OCI-LY7 (cell line): ENCODE measurements at regions not wholly inside any gene's neighbourhood (a gene's known extent, or its start where the extent isn't known, plus 50 kb on each side); places are given as distances from the start of the nearest gene placed in this dataset.

ENCODE experiments used
- BruUV-seq: library from RNA; stranded (reverse); fragments of 400-500 nt; replicated peaks from 2 replicates; lab custom pipeline; 2021; lab: Mats Ljungman, UMichigan
- CTCF ChIA-PET: fragments of 300-600 bp; sonication (Branson Sonifier 250); formaldehyde crosslinking; loops from one replicate; lab custom pipeline; 2022; ENCODE audit warnings: antibody characterized with exemption; ENCODE audit not compliant: unreplicated experiment; lab: Charles Lee
- POLR2A ChIA-PET: fragments of 300-600 bp; sonication (Branson Sonifier 250); formaldehyde crosslinking; loops from one replicate; lab custom pipeline; 2022; ENCODE audit warnings: antibody characterized with exemption; lab: Charles Lee
- DNase-seq: peaks from one replicate; pipeline ENCODE4 v3.0.0-alpha.2; 2015; ENCODE audit warnings: low spot score
- H2AFZ ChIP-seq: fragments of 200-600 bp; sonication (generic), shearing (Covaris generic); 2 replicates; pipeline ENCODE4 v1.6.1; 2014; ENCODE audit warnings: mild to moderate bottlenecking, antibody characterized with exemption, low read length, moderate library complexity
- H3K27ac ChIP-seq: fragments of 200-600 bp; sonication (generic); 2 replicates; pipeline ENCODE4 v1.5.1; 2014; ENCODE audit warnings: mixed run types, low read depth, mild to moderate bottlenecking, moderate library complexity, low read length, inconsistent platforms; ENCODE audit not compliant: poor library complexity, severe bottlenecking
- H3K36me3 ChIP-seq: fragments of 200-600 bp; sonication (generic); 2 replicates; pipeline ENCODE4 v1.6.1; 2014; ENCODE audit warnings: mild to moderate bottlenecking, antibody characterized with exemption, low read length, moderate library complexity, mixed read lengths; ENCODE audit not compliant: insufficient read depth
- H3K4me1 ChIP-seq: fragments of 200-600 bp; sonication (generic); 2 replicates; pipeline ENCODE4 v1.5.1; 2014; ENCODE audit warnings: mild to moderate bottlenecking, low read length; ENCODE audit not compliant: insufficient read depth, poor library complexity, severe bottlenecking
- H3K4me2 ChIP-seq: fragments of 200-600 bp; sonication (generic); 2 replicates; pipeline ENCODE4 v1.6.1; 2014; ENCODE audit warnings: mild to moderate bottlenecking, low read length
- H3K4me3 ChIP-seq: fragments of 200-600 bp; sonication (generic); 2 replicates; pipeline ENCODE4 v1.5.1; 2014; ENCODE audit warnings: mild to moderate bottlenecking, low read depth, low read length; ENCODE audit not compliant: poor library complexity, severe bottlenecking
- H3K79me2 ChIP-seq: fragments of 200-600 bp; sonication (generic); 2 replicates; pipeline ENCODE4 v1.6.1; 2016; ENCODE audit warnings: low read depth, mild to moderate bottlenecking, low read length, moderate library complexity, mixed read lengths; ENCODE audit not compliant: insufficient read depth
- H3K9me2 ChIP-seq: fragments of 200-600 bp; sonication (generic); 2 replicates; pipeline ENCODE4 v1.6.1; 2016; ENCODE audit warnings: mild to moderate bottlenecking, low read length, mixed read lengths; ENCODE audit not compliant: insufficient read depth
- H3K9me3 ChIP-seq: fragments of 200-600 bp; sonication (generic); 2 replicates; pipeline ENCODE4 v1.6.1; 2014; ENCODE audit warnings: mild to moderate bottlenecking, mixed run types, low read length, mixed read lengths
- H4K20me1 ChIP-seq: fragments of 200-600 bp; sonication (generic); 2 replicates; pipeline ENCODE4 v1.6.1; 2014; ENCODE audit warnings: mild to moderate bottlenecking, antibody characterized with exemption, low read length, moderate library complexity, mixed read lengths; ENCODE audit not compliant: insufficient read depth
- EZH2phosphoT487 ChIP-seq: fragments of 200-600 bp; sonication (generic); IDR thresholded peaks from 2 replicates; pipeline ENCODE4 v1.6.1; 2018; ENCODE audit warnings: low read depth, borderline replicate concordance, mild to moderate bottlenecking, mixed run types, antibody characterized with exemption, low read length, moderate library complexity, mixed read lengths
- intact Hi-C: fragments of 100-400 bp; cut with micrococcal nuclease; formaldehyde crosslinking; loops from one replicate; pipeline ENCODE4 v1.10.0; 2022; ENCODE audit not compliant: unreplicated experiment
- TF ChIP-seq, protein P1 (sequence below): fragments of 200-600 bp; sonication (generic); conservative IDR thresholded peaks from 2 replicates; pipeline ENCODE4 v1.5.1; 2014; ENCODE audit warnings: mild to moderate bottlenecking, antibody characterized with exemption, low read length, moderate library complexity, mixed read lengths

DNA sequence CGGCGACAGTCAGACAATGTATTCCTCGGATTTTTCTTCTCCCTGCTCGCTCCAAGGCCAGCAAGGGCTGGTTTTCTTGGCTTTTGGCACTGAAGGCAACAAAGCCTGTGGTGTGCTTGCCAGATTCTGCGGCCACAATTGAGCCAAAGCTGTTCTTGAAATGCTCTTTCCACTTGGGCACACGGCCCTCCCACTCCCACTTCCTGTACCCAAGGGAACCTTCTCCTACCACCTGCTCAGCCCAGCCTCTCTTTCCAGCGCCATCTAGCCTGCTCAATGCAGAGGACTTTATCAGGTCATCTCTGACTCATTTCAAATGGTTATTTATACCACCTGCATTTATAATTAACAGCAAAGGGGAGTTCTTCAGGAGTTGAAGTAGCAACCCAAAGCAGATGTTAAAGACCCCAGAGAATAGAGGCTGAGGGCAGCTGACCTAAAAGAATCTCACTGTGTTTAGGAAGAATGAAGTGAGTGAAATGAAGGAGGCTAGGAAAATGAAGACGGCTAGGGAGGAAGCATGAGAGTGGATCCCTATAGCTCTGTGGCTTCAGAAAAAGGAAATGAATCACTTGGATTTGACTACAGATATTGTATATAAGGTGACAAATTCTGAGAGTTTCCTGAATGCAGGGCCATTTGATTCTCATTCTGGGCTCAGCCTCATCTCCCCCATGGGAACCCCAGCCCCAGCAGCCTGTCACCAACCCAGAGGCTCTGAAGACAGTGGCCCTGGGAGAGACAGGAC lies 439.0 kb downstream of the ENC1 start:
- BruUV-seq = no TSS peak
- Histone ChIP-seq H4K20me1 (no peaks in the 10 kb centered on the region), H3K4me3 (no peak overlapping the region), H3K4me1 (no peaks in the 10 kb centered on the region), H3K36me3 (no peaks in the 10 kb centered on the region), H3K79me2 (no peaks in the 10 kb centered on the region), H3K4me2 (no peak overlapping the region), H2AFZ (no peak overlapping the region), H3K9me2 (no peaks in the 10 kb centered on the region), H3K9me3 (no peaks in the 10 kb centered on the region), H3K27ac (no peak overlapping the region)
- POLR2A ChIA-PET = no interaction called here
- DNase-seq = no peak
- TF ChIP-seq, protein P1, sequence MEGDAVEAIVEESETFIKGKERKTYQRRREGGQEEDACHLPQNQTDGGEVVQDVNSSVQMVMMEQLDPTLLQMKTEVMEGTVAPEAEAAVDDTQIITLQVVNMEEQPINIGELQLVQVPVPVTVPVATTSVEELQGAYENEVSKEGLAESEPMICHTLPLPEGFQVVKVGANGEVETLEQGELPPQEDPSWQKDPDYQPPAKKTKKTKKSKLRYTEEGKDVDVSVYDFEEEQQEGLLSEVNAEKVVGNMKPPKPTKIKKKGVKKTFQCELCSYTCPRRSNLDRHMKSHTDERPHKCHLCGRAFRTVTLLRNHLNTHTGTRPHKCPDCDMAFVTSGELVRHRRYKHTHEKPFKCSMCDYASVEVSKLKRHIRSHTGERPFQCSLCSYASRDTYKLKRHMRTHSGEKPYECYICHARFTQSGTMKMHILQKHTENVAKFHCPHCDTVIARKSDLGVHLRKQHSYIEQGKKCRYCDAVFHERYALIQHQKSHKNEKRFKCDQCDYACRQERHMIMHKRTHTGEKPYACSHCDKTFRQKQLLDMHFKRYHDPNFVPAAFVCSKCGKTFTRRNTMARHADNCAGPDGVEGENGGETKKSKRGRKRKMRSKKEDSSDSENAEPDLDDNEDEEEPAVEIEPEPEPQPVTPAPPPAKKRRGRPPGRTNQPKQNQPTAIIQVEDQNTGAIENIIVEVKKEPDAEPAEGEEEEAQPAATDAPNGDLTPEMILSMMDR = no peak
- TF ChIP-seq EZH2phosphoT487 = no peak
- intact Hi-C loops = no loop called here
- CTCF ChIA-PET = no interaction called here

DNA sequence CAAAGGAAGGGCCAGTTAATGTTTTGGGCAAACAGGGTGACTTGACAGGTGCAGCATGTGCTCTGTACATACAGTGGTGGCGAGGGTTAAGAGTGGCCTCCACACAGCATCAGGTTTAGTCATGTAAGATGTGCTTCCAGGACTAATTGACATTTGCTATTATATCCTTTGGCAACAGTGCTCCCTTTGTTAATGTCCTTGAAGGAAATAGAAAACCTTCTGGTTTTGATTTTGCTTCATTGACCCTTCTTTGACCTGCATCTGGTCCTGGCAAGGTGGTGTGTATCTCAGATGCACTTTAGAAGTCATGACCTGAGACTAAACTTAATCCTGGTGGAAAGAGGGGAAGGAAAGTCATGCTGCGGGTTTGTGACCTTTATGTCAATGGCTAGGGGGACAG lies 440.0 kb downstream of the ENC1 start:
- intact Hi-C loops = no loop called here
- Histone ChIP-seq H2AFZ (no peak overlapping the region), H3K27ac (no peak overlapping the region)

More for the DNA sequence above, 440.0 kb downstream of the ENC1 start:
- Histone ChIP-seq H3K9me2 (no peaks in the 10 kb centered on the region), H3K79me2 (no peaks in the 10 kb centered on the region), H3K4me2 (no peak overlapping the region), H3K36me3 (no peaks in the 10 kb centered on the region), H4K20me1 (no peaks in the 10 kb centered on the region), H3K4me3 (no peak overlapping the region), H3K9me3 (no peaks in the 10 kb centered on the region), H3K4me1 (no peaks in the 10 kb centered on the region)
- CTCF ChIA-PET = no interaction called here
- DNase-seq = no peak
- no TSS peak for BruUV-seq
- TF ChIP-seq, protein P1 = no peak
- no peak for TF ChIP-seq EZH2phosphoT487
- POLR2A ChIA-PET = no interaction called here
